IMR-90 (cell line): ENCODE measurements at regions not wholly inside any gene's neighbourhood (a gene's known extent, or its start where the extent isn't known, plus 50 kb on each side); places are given as distances from the start of the nearest gene placed in this dataset.

Experiments used
- BHLHE40 ChIP-seq: fragments of 150-350 bp; IDR thresholded peaks from 2 replicates; pipeline ENCODE4 v1.6.1; 2016; ENCODE audit warnings: mild to moderate bottlenecking, low read depth, low read length
- CEBPB ChIP-seq: IDR thresholded peaks from 2 replicates; pipeline ENCODE4 v1.6.1; 2012; ENCODE audit warnings: low read depth, low read length, improper control_type of control experiment
- CTCF ChIP-seq: conservative IDR thresholded peaks from 2 replicates; pipeline ENCODE4 v1.5.1; 2012; ENCODE audit warnings: mild to moderate bottlenecking, low read depth, low read length, improper control_type of control experiment
- MAFK ChIP-seq: IDR thresholded peaks from 2 replicates; pipeline ENCODE4 v1.6.1; 2012; ENCODE audit warnings: low read depth, low read length, improper control_type of control experiment
- NFE2L2 ChIP-seq: fragments of 150-350 bp; IDR thresholded peaks from 2 replicates; pipeline ENCODE4 v1.6.1; 2016; ENCODE audit warnings: low read depth, mild to moderate bottlenecking, low read length
- POLR2A ChIP-seq: IDR thresholded peaks from 2 replicates; pipeline ENCODE4 v1.6.1; 2012; ENCODE audit warnings: mild to moderate bottlenecking, low read depth, low read length
- RAD21 ChIP-seq: IDR thresholded peaks from 2 replicates; pipeline ENCODE4 v1.6.1; 2012; ENCODE audit warnings: low read length, improper control_type of control experiment
- RCOR1 ChIP-seq: IDR thresholded peaks from 2 replicates; pipeline ENCODE4 v1.6.1; 2012; ENCODE audit warnings: mild to moderate bottlenecking, low read length, improper control_type of control experiment; ENCODE audit not compliant: insufficient replicate concordance
- RFX5 ChIP-seq: IDR thresholded peaks from 2 replicates; pipeline ENCODE4 v1.8.0; 2012; ENCODE audit warnings: low read depth, mild to moderate bottlenecking, low read length, moderate library complexity
- SMC3 ChIP-seq: fragments of 150-350 bp; IDR thresholded peaks from 2 replicates; pipeline ENCODE4 v1.6.1; 2016; ENCODE audit warnings: low read depth, mild to moderate bottlenecking, antibody characterized with exemption, low read length, moderate library complexity
- USF2 ChIP-seq: fragments of 150-350 bp; IDR thresholded peaks from 2 replicates; pipeline ENCODE4 v1.6.1; 2017; ENCODE audit warnings: mild to moderate bottlenecking, antibody characterized with exemption, low read length, low read depth

DNA sequence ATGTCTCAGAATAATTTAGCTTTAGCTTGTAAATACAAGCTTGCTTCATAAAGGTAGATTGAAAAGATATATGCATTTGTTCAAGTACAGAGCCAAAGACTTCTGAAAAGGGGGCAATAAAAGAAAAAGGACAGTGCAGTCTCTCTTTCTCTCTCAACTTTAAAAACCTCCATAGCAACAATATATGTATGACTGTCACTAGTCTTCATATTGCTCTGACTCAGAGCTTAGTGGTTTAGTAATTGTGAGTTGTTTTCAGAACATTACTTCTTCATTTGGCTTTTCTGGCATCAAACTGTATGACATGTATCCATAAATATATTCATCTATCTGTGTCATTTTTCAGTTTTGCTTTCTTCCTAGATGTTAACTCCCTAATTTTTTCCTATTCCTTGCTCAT is 194.6 kb upstream of the KIF2A start:
- TF ChIP-seq RCOR1: no peak
- TF ChIP-seq CTCF: no peak
- no peak for TF ChIP-seq USF2
- TF ChIP-seq RFX5: no peak
- TF ChIP-seq BHLHE40: no peak
- no peak for TF ChIP-seq POLR2A
- TF ChIP-seq CEBPB: no peak
- TF ChIP-seq NFE2L2: no peak
- TF ChIP-seq SMC3: no peak
- TF ChIP-seq MAFK: no peak
- TF ChIP-seq RAD21: no peak
